NB4 (cell line): ENCODE measurements at regions not wholly inside any gene's neighbourhood (a gene's known extent, or its start where the extent isn't known, plus 50 kb on each side); places are given as distances from the start of the nearest gene placed in this dataset.

ENCODE experiments used
- DNase-seq: peaks from one replicate; pipeline ENCODE4 v3.0.0; 2010; ENCODE audit warnings: low read depth
- H3K4me3 ChIP-seq: one replicate; pipeline ENCODE4 v1.5.1; 2011; ENCODE audit warnings: mild to moderate bottlenecking, low read depth, low read length, moderate library complexity
- CTCF ChIP-seq: IDR thresholded peaks from one replicate; pipeline ENCODE4 v1.5.1; 2012; ENCODE audit warnings: low read depth, low read length
- MAX ChIP-seq: IDR thresholded peaks from 2 replicates; pipeline ENCODE4 v1.6.1; 2011; ENCODE audit warnings: low read depth, low read length
- MYC ChIP-seq: IDR thresholded peaks from 2 replicates; pipeline ENCODE4 v1.6.1; 2011; ENCODE audit warnings: low read depth, low read length
- POLR2A ChIP-seq: IDR thresholded peaks from 2 replicates; pipeline ENCODE4 v1.6.1; 2011; ENCODE audit warnings: mild to moderate bottlenecking; ENCODE audit not compliant: insufficient read length; ENCODE audit errors: extremely low read depth

GRCh38 chr12:75827061-75827460 lies 204.5 kb downstream of the PHLDA1 start:
- DNase-seq = no peak
- H3K4me3 ChIP-seq = no peak overlapping the region
- TF ChIP-seq MYC (no peak), POLR2A (no peak), MAX (no peak), CTCF (no peak)

GRCh38 chr12:75825686-75826085 lies 205.9 kb downstream of the PHLDA1 start:
- TF ChIP-seq MYC = no peak
- TF ChIP-seq MAX = no peak
- TF ChIP-seq POLR2A = no peak
- no peak for TF ChIP-seq CTCF
- DNase-seq = no peak
- no peak overlapping the region for H3K4me3 ChIP-seq

- TF ChIP-seq POLR2A = no peak
- TF ChIP-seq MYC = no peak
- no peak for TF ChIP-seq MAX
- no peak for TF ChIP-seq CTCF
- no peak overlapping the region for H3K4me3 ChIP-seq
- DNase-seq = no peak
These were observed 208.1 kb downstream of the PHLDA1 start for GRCh38 chr12:75823475-75823874.

- no peak for DNase-seq
- no peak overlapping the region for H3K4me3 ChIP-seq
- TF ChIP-seq MYC (no peak), MAX (no peak), CTCF (no peak), POLR2A (no peak)
These were observed 209.2 kb downstream of the PHLDA1 start for GRCh38 chr12:75822416-75822815.

- DNase-seq = no peak
- no peak overlapping the region for H3K4me3 ChIP-seq
- TF ChIP-seq POLR2A (no peak), CTCF (no peak), MYC (no peak), MAX (no peak)
These were observed 210.6 kb downstream of the PHLDA1 start for GRCh38 chr12:75820848-75821578.
